HepG2 (cell line): ENCODE measurements at regions not wholly inside any gene's neighbourhood (a gene's known extent, or its start where the extent isn't known, plus 50 kb on each side); places are given as distances from the start of the nearest gene placed in this dataset.

Experiments used
- BRCA1 ChIP-seq: sonication (generic); formaldehyde crosslinking; IDR thresholded peaks from 2 replicates; pipeline ENCODE4 v1.4.0; 2020; ENCODE audit warnings: missing genetic modification reagents
- ESRRA ChIP-seq: sonication (generic); formaldehyde crosslinking; IDR thresholded peaks from 2 replicates; pipeline ENCODE4 v1.5.1; 2020; ENCODE audit warnings: mild to moderate bottlenecking, low read depth, missing genetic modification reagents
- GMEB2 ChIP-seq: IDR thresholded peaks from 2 replicates; pipeline ENCODE4 v1.6.1; 2016; ENCODE audit warnings: missing biosample characterization, missing genetic modification reagents, low read depth
- HDAC1 ChIP-seq: sonication (generic); formaldehyde crosslinking; IDR thresholded peaks from 2 replicates; pipeline ENCODE4 v1.5.1; 2020; ENCODE audit warnings: mild to moderate bottlenecking, missing genetic modification reagents
- MXI1 ChIP-seq: IDR thresholded peaks from 3 replicates; pipeline ENCODE4 v1.6.1; 2012; ENCODE audit warnings: low read depth, low read length, inconsistent platforms, borderline replicate concordance
- POLR2A ChIP-seq, 2 experiments: IDR thresholded peaks; 2 replicates each; pipeline ENCODE4 v1.6.1; 2011; ENCODE audit warnings: low read depth in 2 of 2, low read length in 2 of 2, mild to moderate bottlenecking in 1 of 2, moderate library complexity in 1 of 2; ENCODE audit not compliant: insufficient read depth in 1 of 2
- TCF7L2 ChIP-seq: IDR thresholded peaks from 2 replicates; pipeline ENCODE4 v1.6.1; 2011; ENCODE audit warnings: mild to moderate bottlenecking, low read depth, low read length, moderate library complexity
- ZNF407 ChIP-seq: sonication (generic); formaldehyde crosslinking; IDR thresholded peaks from one replicate; pipeline ENCODE4 v1.5.1; 2020; ENCODE audit warnings: mild to moderate bottlenecking, missing genetic modification reagents; ENCODE audit errors: not compliant biosample characterization
- ZNF780A ChIP-seq: sonication (generic); formaldehyde crosslinking; IDR thresholded peaks from 2 replicates; pipeline ENCODE4 v1.8.0; 2022; ENCODE audit warnings: mild to moderate bottlenecking, missing genetic modification reagents, moderate library complexity
- ZNF782 ChIP-seq: sonication (generic); formaldehyde crosslinking; IDR thresholded peaks from 2 replicates; pipeline ENCODE4 v1.4.0; 2020; ENCODE audit warnings: missing genetic modification reagents, mild to moderate bottlenecking, borderline replicate concordance
- TF ChIP-seq, protein P1 (sequence below): sonication (generic); formaldehyde crosslinking; IDR thresholded peaks from 2 replicates; pipeline ENCODE4 v1.4.0; 2020; ENCODE audit warnings: low read depth, mild to moderate bottlenecking, missing genetic modification reagents
- TF ChIP-seq, protein P2 (sequence below): sonication (generic); formaldehyde crosslinking; IDR thresholded peaks from 2 replicates; pipeline ENCODE4 v1.5.0; 2020; ENCODE audit warnings: missing genetic modification reagents, mild to moderate bottlenecking, borderline replicate concordance

- no peak for TF ChIP-seq ZNF780A (CRISPR knock-in tag)
- TF ChIP-seq, protein P1, sequence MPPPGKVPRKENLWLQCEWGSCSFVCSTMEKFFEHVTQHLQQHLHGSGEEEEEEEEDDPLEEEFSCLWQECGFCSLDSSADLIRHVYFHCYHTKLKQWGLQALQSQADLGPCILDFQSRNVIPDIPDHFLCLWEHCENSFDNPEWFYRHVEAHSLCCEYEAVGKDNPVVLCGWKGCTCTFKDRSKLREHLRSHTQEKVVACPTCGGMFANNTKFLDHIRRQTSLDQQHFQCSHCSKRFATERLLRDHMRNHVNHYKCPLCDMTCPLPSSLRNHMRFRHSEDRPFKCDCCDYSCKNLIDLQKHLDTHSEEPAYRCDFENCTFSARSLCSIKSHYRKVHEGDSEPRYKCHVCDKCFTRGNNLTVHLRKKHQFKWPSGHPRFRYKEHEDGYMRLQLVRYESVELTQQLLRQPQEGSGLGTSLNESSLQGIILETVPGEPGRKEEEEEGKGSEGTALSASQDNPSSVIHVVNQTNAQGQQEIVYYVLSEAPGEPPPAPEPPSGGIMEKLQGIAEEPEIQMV (CRISPR knock-in tag): no peak
- TF ChIP-seq HDAC1: no peak
- TF ChIP-seq ZNF407 (CRISPR knock-in tag): no peak
- no peak for TF ChIP-seq ZNF782 (CRISPR knock-in tag)
- no peak for TF ChIP-seq GMEB2 (CRISPR knock-in tag)
- no peak for TF ChIP-seq MXI1
- TF ChIP-seq TCF7L2: no peak
- no peak for TF ChIP-seq ESRRA
- TF ChIP-seq, protein P2, sequence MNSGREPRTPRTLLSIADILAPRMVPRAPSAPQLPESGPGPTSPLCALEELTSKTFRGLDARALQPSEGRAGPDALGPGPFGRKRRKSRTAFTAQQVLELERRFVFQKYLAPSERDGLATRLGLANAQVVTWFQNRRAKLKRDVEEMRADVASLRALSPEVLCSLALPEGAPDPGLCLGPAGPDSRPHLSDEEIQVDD: no peak
- TF ChIP-seq POLR2A (IDR thresholded peaks at IDR 0.05; ENCODE audit: insufficient read depth in 1 of 2, low read depth in 2 of 2, low read length in 2 of 2): no peak
- TF ChIP-seq BRCA1 (CRISPR knock-in tag): no peak
Observed at GRCh38 chr1:189563784-189564183, 913.9 kb downstream of the BRINP3 start.
